ENCODE measurements at regions not wholly inside any gene's neighbourhood (a gene's known extent, or its start where the extent isn't known, plus 50 kb on each side); places are given as distances from the start of the nearest gene placed in this dataset.

DNA sequence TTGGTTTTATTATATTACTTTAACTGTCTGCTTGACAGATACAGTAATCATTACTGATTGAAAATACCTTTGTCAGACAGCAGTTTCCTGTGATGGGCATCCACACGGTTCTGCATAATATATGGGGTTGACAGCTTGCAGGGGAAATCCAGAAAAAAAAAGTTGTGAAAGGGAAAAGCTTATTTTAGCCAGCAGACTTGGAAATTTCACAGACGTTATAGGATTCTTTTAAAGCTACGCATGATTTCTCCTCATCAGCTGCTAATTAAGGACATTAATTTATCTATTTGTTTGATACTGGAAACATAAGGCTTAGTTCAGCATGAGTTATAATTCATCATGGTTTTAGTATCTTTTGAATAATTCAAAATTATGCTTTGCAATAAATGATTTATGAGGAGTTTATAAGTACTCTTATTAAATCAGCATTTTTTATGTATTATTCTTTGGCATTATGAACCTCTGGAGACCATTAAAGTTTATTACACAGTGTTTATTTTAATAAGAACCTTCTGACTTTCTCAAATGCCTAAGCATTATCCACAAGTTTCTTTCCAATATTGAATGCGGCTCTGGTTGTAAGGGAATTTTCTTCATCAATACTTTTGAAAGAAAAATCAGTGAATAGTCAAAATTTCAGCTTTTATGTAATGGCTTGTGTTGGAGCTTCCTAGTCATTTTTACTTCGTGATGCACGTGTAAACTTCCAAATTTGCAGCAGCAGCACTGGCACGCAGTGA, 235.3 kb upstream of the KCNK2 start:
- TF ChIP-seq, protein P1, sequence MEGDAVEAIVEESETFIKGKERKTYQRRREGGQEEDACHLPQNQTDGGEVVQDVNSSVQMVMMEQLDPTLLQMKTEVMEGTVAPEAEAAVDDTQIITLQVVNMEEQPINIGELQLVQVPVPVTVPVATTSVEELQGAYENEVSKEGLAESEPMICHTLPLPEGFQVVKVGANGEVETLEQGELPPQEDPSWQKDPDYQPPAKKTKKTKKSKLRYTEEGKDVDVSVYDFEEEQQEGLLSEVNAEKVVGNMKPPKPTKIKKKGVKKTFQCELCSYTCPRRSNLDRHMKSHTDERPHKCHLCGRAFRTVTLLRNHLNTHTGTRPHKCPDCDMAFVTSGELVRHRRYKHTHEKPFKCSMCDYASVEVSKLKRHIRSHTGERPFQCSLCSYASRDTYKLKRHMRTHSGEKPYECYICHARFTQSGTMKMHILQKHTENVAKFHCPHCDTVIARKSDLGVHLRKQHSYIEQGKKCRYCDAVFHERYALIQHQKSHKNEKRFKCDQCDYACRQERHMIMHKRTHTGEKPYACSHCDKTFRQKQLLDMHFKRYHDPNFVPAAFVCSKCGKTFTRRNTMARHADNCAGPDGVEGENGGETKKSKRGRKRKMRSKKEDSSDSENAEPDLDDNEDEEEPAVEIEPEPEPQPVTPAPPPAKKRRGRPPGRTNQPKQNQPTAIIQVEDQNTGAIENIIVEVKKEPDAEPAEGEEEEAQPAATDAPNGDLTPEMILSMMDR (IDR thresholded peaks at IDR 0.05): no peak
- no peak for TF ChIP-seq POLR2A (IDR thresholded peaks at IDR 0.05)

Data from heart left ventricle (tissue), 13 donors.